Stimulated activated CD4-positive, alpha-beta T cell treated with anti-CD3 and anti-CD28 coated beads, TNF-alpha, amount 100 ng/mL, for 4 hours (primary cell): ENCODE measurements at regions not wholly inside any gene's neighbourhood (a gene's known extent, or its start where the extent isn't known, plus 50 kb on each side); places are given as distances from the start of the nearest gene placed in this dataset.
"Not testable (repeated sequence)": the region's sequence is repeated elsewhere in the genome, so short reads cannot be mapped to it uniquely, and the experiment has no call there.

Experiments used
- DNase-seq, 3 experiments: peaks; one replicate each; pipeline ENCODE4 v3.0.0-alpha.2; 2020; ENCODE audit warnings: low read depth in 3 of 3

DNA sequence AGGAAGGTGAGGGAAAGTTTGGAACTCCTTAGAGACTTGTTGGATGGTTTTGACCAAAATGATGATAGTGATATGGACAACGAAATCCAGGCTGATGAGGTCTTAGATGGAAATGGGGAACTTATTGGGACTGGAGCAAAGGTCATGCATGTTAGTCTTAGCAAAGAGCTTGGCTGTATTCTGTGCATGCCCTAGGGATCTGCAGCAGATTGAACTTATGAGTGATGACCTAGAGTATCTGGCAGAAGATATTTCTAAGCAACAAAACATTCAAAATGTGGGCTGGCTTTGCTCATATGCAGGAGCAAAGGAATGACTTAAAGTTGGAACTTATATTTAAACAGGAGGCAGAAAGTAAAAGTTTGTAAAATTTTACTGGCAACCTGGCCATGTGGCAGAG, 489.3 kb upstream of the DIPK2B start:
- no peak for DNase-seq

- no peak for DNase-seq
Measured at GRCh38 chrX:45683914-45684313, 483.2 kb upstream of the DIPK2B start.

- no peak for DNase-seq
Measured at GRCh38 chrX:45681891-45682290, 481.2 kb upstream of the DIPK2B start.

GRCh38 chrX:45669715-45670340, 469.2 kb upstream of the DIPK2B start:
- DNase-seq: no peak

- no peak for DNase-seq
Measured at GRCh38 chrX:45668686-45669443, 468.2 kb upstream of the DIPK2B start.

DNA sequence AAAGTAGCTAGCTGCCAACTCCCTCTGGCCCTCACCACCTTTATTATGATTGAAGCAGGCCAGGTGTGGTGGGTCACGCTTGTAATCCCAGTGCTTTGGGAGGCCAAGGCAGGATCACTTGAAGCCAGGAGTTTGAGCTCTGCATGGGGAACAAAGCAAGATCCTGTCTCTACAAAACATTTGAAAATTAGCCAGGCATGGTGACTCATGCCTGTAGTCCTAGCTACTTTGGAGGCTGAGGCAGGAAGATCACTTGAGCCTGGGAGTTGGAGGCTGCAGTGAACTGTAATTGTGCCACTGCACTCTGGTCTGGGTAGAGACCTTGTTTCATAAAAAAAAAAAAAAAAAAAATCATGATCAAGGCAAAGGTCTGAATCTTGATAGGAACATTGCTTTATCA, 467.0 kb upstream of the DIPK2B start:
- DNase-seq: no peak

DNA sequence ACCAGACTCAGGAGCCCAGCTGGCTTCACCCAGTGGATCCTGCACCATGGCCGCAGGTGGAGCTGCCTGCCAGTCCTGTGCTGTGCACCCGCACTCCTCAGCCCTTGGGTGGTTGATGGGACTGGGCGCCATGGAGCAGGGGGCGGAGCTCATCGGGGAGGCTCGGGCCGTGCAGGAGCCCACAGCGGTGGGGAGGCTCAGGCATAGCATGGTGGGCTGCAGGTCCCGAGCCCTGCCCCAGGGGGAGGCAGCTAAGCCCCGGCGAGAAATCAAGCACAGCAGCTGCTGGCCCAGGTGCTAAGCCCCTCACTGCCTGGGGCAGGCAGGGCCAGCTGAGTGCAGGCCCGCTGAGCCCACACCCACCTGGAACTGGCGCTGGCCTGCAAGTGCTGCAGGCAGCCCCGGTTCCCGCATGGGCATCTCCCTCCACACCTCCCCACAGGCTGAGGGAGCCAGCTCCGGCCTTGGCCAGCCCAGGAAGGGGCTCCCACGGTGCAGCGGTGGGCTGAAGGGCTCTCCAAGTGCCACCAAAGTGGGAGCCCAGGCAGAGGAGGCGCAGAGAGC, 464.1 kb upstream of the DIPK2B start:
- no peak for DNase-seq

DNA sequence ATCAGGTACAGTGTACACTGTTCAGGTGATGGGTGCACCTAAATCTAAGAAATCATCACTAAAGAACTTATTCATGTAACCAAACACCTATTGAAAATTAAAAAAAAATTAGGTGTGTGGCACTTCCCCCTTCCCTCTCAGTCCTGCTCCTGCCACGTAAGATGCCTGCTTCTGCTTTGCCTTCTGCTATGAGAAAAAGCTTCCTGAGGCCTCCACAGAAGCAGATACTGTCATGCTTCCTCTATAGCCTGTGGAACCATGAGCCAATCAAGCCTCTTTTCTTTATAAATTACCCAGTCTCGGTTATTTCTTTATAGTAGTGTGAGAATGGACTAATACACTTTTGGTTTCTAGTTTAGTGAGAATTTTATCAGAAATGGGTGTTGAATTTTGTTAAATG, 459.8 kb upstream of the DIPK2B start:
- no peak for DNase-seq

GRCh38 chrX:45633419-45633818, 432.7 kb upstream of the DIPK2B start:
- DNase-seq: no peak

DNA sequence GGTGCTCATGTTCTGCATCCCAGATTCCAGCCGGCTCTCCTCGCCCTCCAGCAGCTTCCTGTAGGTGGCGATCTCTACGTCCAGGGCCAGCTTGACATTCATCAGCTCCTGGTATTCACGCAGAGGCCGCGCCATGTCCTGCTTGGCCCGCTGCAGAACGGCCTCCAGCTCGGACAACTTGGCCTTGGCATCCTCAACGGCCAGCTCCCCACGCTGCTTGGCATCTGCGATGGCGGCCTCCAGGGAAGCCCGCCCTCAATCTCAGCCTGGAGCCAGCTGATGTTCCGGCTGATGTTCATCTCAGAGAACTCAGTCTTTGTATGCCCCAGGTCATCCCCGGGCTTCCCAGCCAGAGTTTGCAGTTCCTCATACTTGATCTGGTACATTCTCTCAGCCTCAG, 431.8 kb upstream of the DIPK2B start:
- no peak for DNase-seq

DNA sequence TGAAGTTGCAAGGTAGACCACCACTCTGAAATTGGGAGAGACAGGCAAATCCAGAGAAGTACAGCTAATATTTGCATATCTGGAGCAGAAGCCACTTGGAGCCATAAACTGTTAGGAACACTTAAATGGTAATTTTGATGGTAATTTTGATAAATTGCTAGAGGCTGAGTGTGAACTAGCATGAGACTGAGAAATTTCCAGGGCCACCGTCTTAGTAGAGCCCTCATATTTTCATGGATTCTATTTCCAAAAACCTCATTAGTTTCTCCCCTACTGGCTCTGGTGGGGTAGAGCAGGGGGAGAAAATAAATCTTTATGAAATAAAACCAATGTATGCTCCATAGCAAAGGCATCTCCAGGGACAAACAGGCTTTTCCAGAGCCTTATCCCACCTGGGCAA, 429.4 kb upstream of the DIPK2B start:
- DNase-seq: no peak

GRCh38 chrX:45628041-45628440, 427.4 kb upstream of the DIPK2B start:
- DNase-seq: no peak

DNA sequence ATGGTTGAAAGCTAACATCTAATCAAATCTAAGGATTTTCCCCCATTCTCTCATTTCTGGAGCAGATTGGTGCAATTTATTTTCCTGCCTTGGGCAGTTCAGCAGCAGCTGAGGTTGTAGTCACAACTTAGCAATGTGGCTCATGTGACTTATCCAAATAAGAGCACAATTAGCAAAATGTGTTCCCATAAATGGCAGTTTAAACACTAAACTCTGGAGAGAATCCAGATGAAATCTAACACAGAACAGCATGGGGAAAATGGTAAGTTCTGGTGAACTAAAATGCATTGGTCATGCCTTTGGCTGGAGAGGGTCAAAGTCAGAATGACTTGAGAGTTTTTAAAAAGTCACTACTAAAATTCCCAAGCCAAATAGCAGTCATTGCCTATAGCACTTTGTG, 422.6 kb upstream of the DIPK2B start:
- DNase-seq: no peak

DNA sequence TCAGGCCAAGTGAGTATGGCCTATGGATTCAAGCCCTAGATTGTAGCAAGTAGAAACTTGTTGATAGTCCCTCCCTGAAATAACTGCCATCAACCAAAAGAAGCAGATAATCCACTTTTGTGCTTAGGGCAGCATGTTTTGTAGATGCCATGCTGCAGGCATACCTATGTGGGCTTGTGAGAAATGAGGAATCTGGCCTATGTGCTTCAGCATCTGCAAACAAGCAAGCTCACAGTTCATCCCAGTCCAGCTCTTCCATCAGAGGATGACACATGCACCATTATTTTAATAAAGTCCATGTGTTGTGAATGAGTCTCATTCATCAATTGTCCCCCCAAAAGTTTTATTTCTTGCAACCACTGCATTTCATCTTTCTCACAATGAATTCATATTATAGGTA, 421.9 kb upstream of the DIPK2B start:
- DNase-seq: no peak

DNA sequence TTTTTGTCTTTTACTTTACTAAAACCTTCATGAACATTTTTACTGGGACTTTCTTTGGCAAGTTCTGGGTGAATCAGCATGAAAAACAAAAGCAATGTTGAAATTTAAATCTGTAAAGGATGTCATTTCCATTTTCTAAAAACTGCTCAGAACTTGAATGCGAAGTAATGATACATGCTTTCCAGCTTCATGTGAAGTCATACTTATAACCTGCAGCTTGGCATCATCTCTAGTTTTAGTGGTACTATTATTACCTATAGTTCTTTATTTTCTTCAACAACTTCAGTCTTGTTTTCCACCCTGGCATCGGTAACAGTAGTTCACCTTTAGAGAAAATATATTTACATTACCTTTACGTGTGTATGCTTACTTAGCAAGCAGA, 421.4 kb upstream of the DIPK2B start:
- DNase-seq: no peak

GRCh38 chrX:45621376-45622041, 420.8 kb upstream of the DIPK2B start:
- DNase-seq: no peak

DNA sequence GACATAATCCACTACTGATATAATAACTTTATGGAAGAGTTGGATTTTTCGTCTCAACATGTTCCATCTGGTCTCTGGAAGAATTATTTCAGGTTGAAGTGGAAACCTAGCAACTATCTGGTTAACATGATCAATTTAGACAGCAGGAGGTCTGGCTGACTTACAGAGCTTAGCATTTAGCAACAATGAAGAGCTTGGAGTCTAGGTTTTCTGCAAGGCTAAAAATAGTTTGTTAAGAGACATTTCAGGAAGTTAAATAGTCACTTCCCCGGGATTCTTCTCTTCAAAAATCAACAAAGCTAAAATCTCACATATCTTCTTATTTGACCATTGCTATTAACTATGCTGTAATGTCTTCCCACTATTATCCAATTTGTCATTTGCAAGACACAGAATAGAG, 418.6 kb upstream of the DIPK2B start:
- no peak for DNase-seq

- DNase-seq: not testable (repeated sequence)
Measured at GRCh38 chrX:45615591-45615990, 414.9 kb upstream of the DIPK2B start.

- DNase-seq: no peak
Measured at GRCh38 chrX:45614853-45615252, 414.2 kb upstream of the DIPK2B start.

DNA sequence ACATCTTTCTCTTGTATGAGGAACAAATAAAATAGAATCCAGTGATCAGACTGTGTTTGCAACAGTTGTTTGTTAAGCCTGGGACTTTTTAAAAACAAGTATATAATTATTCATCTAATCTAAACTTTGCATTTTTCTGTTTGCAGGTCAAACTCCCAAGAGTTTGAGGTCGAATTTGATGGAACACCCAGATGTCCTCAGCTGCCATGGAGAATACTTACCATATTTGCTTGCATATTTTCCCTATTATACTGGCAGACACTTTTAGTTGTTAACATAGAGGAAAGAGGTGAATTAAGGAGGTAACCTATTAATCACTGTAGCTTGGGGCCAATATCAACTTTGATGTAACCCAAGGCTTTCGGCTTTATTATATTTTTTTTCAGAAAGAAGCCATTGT, 401.5 kb upstream of the DIPK2B start:
- DNase-seq: no peak

- no peak for DNase-seq
Measured at GRCh38 chrX:45601052-45601451, 400.4 kb upstream of the DIPK2B start.

GRCh38 chrX:45598861-45599260, 398.2 kb upstream of the DIPK2B start:
- DNase-seq: no peak
